Pancreas (tissue), 10 donors: ENCODE measurements at regions not wholly inside any gene's neighbourhood (a gene's known extent, or its start where the extent isn't known, plus 50 kb on each side); places are given as distances from the start of the nearest gene placed in this dataset.

ENCODE experiments used
- ATAC-seq, 4 donors: fragments of 200-7000 bp; cut with Tn5 transposase; one replicate each; pipeline versions ENCODE4 v1.8.0 to v1.9.1; 2020; ENCODE audit warnings: mild to moderate bottlenecking in 4 of 4, moderate library complexity in 4 of 4
- DNase-seq, 6 donors: peaks; one replicate each; pipeline ENCODE4 v3.0.0-alpha.2; 2020
- FAIRE-seq: peaks from 2 replicates; lab custom pipeline; 2012; peaks lifted over from hg19 to GRCh38; lab: Jason Lieb, UNC
- H3K27ac ChIP-seq, 4 donors: fragments of 200-600 bp; sonication (generic); 1 replicate in 3 of 4; 2 replicates in 1 of 4; pipeline versions ENCODE4 v1.5.0 to v1.8.0; 2020
- H3K27me3 ChIP-seq, 4 donors: fragments of 200-600 bp; one replicate each; pipeline ENCODE4 v1.8.0; 2021
- H3K36me3 ChIP-seq, 3 donors: fragments of 200-600 bp; sonication (generic) in 1 of 3; one replicate each; pipeline versions ENCODE4 v1.5.0 to v1.8.0; 2020 to 2021
- H3K4me1 ChIP-seq, 3 donors: fragments of 200-600 bp; one replicate each; pipeline ENCODE4 v1.8.0; 2021
- H3K4me3 ChIP-seq, 4 donors: fragments of 200-600 bp; sonication (generic) in 2 of 4; one replicate each; pipeline versions ENCODE4 v1.5.0 to v1.8.0; 2020 to 2021
- H3K9me3 ChIP-seq, 4 donors: fragments of 200-600 bp; one replicate each; pipeline ENCODE4 v1.8.0; 2021
- WGBS, 2 donors: extraction: QIAGEN DNeasy Blood & Tissue Kit; methylation state at CpG; one replicate each; pipeline ENCODE4 v1.1.7; 2013; 5-methylcytosine and 5-hydroxymethylcytosine counted together
- intact Hi-C, 3 donors: fragments of 100-400 bp; cut with DNase I; formaldehyde crosslinking; loops; one replicate each; pipeline versions ENCODE4 v1.11.1 to v1.14.2; 2022
- TF ChIP-seq, protein P1 (sequence below), 4 donors: fragments of 200-600 bp; sonication (generic) in 3 of 4; IDR thresholded peaks; one replicate each; pipeline versions ENCODE4 v1.5.0 to v1.8.0; 2021; ENCODE audit warnings: antibody characterized with exemption in 4 of 4
- donor health status: healthy with polysubstance abuse.
- donor health status: DM: no; HTN: no; CAD: no; lungs with moderate emphysema.
- donor health status: DM: no; HTN: no; CAD: no.
- donor health status: control.
- donor health status: control.
- donor health status: Bipolar disorder and iron deficiency.
- donor health status: DM: yes; HTN: yes; CAD: no.
- donor health status: DM: no; HTN: no; CAD: no.
- donor health status: DM: no; HTN: no; CAD: no.
- donor health status: DM: yes; HTN: yes; CAD: no.

DNA sequence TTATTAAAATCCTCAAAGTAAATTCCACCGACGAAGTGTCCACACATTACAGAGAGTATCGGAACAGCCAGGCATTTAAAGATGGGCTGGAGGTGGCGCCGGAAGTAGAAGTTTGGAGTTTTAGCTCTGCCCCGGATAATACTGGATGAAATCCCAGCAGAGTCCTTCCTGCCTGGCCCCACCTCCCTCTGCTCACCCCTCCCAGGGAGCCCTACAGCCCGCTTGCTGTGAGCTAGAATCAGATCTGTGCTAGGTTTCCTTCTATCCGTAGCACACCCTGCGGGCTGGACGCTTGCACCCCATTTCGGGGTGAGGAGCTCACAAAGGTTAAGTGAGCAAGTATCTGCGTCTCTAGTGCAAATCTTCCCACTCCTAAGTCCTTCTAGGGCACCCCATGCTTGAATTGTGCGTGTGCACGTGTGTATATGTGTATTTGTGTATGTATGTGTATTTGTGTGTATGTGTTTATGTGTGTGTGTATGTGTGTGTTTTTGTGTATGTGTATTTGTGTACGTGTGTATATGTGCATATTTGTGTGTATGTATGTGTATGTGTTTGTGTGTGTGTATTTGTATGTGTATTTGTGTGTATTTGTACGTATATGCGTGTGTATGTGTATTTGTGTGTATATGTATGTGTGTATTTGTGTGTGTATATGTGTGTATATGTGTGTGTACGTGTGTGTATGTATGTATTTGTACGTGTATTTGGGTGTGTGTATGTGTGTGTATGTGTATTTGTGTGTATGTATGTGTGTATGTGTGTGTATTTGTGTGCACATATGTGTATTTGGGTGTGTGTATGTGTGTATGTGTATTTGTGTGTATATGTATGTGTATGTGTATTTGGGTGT, 61.4 kb downstream of the HAPSTR1 start:
- DNase-seq (no peak), ATAC-seq (no peak), FAIRE-seq (no peak)
- 84 to 87% methylated on average over 19 of the region's 19 CpGs for WGBS, 2 donors
- H3K27ac ChIP-seq: no peak overlapping the region
- intact Hi-C loops: no loop called here
- no peaks in the 10 kb centered on the region for H3K27me3 ChIP-seq
- H3K4me3 ChIP-seq: no peak overlapping the region
- TF ChIP-seq, protein P1, sequence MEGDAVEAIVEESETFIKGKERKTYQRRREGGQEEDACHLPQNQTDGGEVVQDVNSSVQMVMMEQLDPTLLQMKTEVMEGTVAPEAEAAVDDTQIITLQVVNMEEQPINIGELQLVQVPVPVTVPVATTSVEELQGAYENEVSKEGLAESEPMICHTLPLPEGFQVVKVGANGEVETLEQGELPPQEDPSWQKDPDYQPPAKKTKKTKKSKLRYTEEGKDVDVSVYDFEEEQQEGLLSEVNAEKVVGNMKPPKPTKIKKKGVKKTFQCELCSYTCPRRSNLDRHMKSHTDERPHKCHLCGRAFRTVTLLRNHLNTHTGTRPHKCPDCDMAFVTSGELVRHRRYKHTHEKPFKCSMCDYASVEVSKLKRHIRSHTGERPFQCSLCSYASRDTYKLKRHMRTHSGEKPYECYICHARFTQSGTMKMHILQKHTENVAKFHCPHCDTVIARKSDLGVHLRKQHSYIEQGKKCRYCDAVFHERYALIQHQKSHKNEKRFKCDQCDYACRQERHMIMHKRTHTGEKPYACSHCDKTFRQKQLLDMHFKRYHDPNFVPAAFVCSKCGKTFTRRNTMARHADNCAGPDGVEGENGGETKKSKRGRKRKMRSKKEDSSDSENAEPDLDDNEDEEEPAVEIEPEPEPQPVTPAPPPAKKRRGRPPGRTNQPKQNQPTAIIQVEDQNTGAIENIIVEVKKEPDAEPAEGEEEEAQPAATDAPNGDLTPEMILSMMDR (IDR thresholded peaks at IDR 0.05): no peak
- no peaks in the 10 kb centered on the region for H3K36me3 ChIP-seq
- no peaks in the 10 kb centered on the region for H3K9me3 ChIP-seq
- no peaks in the 10 kb centered on the region for H3K4me1 ChIP-seq

DNA sequence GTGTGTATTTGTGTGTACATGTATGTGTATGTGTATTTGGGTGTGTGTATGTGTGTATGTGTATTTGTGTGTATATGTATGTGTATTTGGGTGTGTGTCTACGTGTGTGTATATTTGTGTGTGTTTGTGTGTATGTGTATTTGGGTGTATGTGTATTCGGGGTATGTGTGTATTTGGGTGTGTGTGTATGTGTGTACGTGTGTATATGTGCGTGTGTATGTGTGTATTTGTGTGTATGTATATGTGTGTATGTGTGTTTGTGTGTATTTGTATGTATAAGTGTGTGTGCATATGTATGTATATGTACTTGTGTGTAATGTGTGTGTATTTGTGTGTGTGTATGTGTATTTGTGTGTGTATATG, 62.0 kb downstream of the HAPSTR1 start:
- ATAC-seq: no peak
- TF ChIP-seq, protein P1 (IDR thresholded peaks at IDR 0.05): no peak
- intact Hi-C loops: no loop called here
- H3K27me3 ChIP-seq: no peaks in the 10 kb centered on the region
- no peaks in the 10 kb centered on the region for H3K9me3 ChIP-seq
- no peaks in the 10 kb centered on the region for H3K36me3 ChIP-seq
- FAIRE-seq: no peak
- H3K27ac ChIP-seq: no peak overlapping the region
- no peak overlapping the region for H3K4me3 ChIP-seq
- no peak for DNase-seq
- WGBS, 2 donors: 56 to 76% methylated on average over 4 of the region's 4 CpGs
- no peaks in the 10 kb centered on the region for H3K4me1 ChIP-seq

DNA sequence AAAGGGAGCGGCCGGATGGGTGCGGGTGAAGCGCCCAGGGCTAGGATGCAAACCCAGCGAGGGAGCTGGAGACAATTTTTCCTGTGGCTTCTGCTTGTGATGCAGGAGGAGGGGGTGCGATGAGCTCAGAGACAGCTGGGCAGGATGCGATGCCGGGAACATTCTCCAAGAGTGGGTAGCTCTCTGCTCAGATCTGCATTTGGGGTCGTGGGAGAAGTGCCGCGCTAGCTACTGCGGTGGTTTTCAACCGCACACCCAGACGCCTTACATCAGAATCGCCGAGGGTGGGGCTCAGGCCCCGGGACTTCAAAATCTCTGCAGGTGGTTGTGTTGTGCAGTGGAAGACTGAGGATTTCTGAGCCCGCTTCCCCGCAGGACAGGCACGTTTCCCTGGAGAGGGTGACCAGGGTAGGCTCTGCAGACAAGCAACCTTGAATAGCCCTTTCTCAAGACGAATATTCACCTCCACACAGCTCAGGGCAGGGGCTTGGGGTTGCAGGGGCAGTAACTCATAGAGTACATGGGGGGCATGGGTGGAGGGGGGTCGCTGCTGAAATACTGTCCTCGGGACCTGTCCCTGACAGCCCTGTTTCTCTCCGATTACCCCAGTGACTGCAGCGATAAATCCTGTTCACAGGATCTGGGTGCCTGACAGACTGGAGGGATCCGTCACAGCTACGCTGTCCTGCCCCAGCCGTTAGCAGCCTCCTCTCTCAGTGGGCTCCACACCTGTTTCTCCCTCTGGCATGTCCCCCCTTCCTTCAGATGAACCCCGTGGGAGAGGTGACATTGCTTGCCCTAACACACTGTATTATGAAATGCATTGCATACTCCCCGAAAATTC, 63.3 kb downstream of the HAPSTR1 start:
- TF ChIP-seq, protein P1 (IDR thresholded peaks at IDR 0.05): no peak
- Histone ChIP-seq H3K36me3 (no peaks in the 10 kb centered on the region), H3K4me1 (no peaks in the 10 kb centered on the region), H3K9me3 (no peaks in the 10 kb centered on the region), H3K27me3 (no peaks in the 10 kb centered on the region), H3K4me3 (no peak overlapping the region), H3K27ac (no peak overlapping the region)
- no peak for FAIRE-seq
- no peak for DNase-seq
- ATAC-seq: no peak
- intact Hi-C loops: loop anchor here in 1 of 3 donors (5.0 kb wide), 1 partner anchor 1028 kb away; the partner anchor contains the start of gene GRIN2A
- 50% methylated on average over 30 of the region's 30 CpGs for WGBS, 2 donors

DNA sequence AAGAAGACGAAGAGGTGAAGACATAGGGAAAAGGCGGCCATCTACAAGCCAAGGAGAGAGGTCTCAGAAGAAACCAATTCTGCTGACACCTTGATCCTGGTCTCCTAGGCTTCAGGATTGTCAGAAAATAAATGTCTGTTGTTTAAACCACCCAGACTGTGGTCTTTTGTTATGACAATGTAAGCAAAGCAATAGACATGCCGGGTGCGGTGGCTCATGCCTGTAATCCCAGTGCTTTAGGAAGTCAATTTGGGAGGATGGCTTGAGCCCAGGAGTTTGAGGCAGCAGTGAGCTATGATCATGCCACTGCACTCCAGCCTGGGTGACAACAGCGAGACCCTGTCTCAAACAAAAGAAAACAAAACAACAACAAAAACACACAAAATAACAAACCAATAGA, 64.4 kb downstream of the HAPSTR1 start:
- ATAC-seq: no peak
- FAIRE-seq: no peak
- WGBS, 2 donors: 83 to 87% methylated on average over 5 of the region's 5 CpGs
- Histone ChIP-seq H3K9me3 (no peaks in the 10 kb centered on the region), H3K36me3 (no peaks in the 10 kb centered on the region), H3K4me3 (no peak overlapping the region), H3K4me1 (no peaks in the 10 kb centered on the region), H3K27me3 (no peaks in the 10 kb centered on the region), H3K27ac (no peak overlapping the region)
- no peak for DNase-seq
- TF ChIP-seq, protein P1 (IDR thresholded peaks at IDR 0.05): no peak
- intact Hi-C loops: loop anchor here in 1 of 3 donors (5.0 kb wide), 1 partner anchor 1026 kb away; the partner anchor contains the start of gene GRIN2A
